ENCODE measurements at regions not wholly inside any gene's neighbourhood (a gene's known extent, or its start where the extent isn't known, plus 50 kb on each side); places are given as distances from the start of the nearest gene placed in this dataset.

DNA sequence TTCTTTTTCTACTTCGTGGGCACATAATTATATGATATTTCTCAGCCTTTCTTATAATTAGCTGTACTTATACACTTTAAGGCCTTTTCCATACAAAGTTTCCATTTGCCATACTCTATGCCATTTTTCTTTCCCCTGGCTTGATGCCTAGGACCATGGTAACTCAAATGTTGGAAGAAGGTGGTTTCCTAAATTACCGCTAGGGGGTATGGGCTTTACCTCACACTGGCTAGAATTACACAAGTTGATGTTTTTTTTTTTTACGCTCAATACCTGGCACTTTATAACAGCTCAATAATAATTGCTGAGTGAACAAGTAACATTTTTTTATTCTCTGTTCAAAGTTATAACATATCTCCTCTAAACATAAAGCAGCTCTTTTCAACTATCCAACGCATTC, 306.8 kb upstream of the LRFN5 start:
- Histone ChIP-seq H3K9me3 (no peaks in the 10 kb centered on the region), H3K27ac (no peak overlapping the region), H3K4me1 (no peaks in the 10 kb centered on the region), H3K27me3 (replicated peaks in 1 of 7) (no peaks in the 10 kb centered on the region), H3K4me3 (no peak overlapping the region), H3K36me3 (no peaks in the 10 kb centered on the region)
- intact Hi-C loops (cut with DNase I; ENCODE audit: low total_unique reads): no loop called here
- TF ChIP-seq, protein P1, sequence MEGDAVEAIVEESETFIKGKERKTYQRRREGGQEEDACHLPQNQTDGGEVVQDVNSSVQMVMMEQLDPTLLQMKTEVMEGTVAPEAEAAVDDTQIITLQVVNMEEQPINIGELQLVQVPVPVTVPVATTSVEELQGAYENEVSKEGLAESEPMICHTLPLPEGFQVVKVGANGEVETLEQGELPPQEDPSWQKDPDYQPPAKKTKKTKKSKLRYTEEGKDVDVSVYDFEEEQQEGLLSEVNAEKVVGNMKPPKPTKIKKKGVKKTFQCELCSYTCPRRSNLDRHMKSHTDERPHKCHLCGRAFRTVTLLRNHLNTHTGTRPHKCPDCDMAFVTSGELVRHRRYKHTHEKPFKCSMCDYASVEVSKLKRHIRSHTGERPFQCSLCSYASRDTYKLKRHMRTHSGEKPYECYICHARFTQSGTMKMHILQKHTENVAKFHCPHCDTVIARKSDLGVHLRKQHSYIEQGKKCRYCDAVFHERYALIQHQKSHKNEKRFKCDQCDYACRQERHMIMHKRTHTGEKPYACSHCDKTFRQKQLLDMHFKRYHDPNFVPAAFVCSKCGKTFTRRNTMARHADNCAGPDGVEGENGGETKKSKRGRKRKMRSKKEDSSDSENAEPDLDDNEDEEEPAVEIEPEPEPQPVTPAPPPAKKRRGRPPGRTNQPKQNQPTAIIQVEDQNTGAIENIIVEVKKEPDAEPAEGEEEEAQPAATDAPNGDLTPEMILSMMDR (IDR thresholded peaks at IDR 0.05 in 8 of 11, conservative IDR thresholded peaks at IDR 0.05 in 3 of 11): no peak
- TF ChIP-seq POLR2AphosphoS5 (IDR thresholded peaks at IDR 0.05) (no peak), POLR2A (IDR thresholded peaks at IDR 0.05) (no peak)
- WGBS, 5 donors: 73 to 84% (median 80%) methylated on average over 4 of the region's 4 CpGs
- no peak for DNase-seq

DNA sequence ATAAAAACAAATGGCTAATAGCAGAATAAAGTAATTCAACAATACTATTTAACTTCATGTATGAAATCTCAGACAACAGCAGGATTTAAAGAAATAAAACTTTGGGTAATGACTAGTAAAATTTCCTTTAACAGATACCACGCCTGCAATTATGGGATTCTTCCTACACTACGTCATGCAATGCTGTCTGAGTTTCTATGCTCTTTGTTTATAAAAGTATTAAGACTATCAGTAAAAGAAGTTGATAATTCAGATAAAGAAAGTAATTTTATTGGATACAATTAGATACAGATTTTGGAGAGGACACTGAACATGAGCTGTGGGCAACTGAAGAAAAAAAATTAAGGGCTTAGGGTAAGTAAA, 308.4 kb upstream of the LRFN5 start:
- Histone ChIP-seq H3K27ac (no peak overlapping the region), H3K4me3 (no peak overlapping the region), H3K36me3 (no peaks in the 10 kb centered on the region), H3K9me3 (no peaks in the 10 kb centered on the region), H3K27me3 (replicated peaks in 1 of 7) (no peaks in the 10 kb centered on the region), H3K4me1 (no peaks in the 10 kb centered on the region)
- TF ChIP-seq POLR2A (IDR thresholded peaks at IDR 0.05) (no peak), POLR2AphosphoS5 (IDR thresholded peaks at IDR 0.05) (no peak)
- TF ChIP-seq, protein P1 (IDR thresholded peaks at IDR 0.05 in 8 of 11, conservative IDR thresholded peaks at IDR 0.05 in 3 of 11): no peak
- 77 to 91% (median 80%) methylated on average over 2 of the region's 2 CpGs for WGBS, 5 donors
- DNase-seq: no peak
- intact Hi-C loops (cut with DNase I; ENCODE audit: low total_unique reads): no loop called here

DNA sequence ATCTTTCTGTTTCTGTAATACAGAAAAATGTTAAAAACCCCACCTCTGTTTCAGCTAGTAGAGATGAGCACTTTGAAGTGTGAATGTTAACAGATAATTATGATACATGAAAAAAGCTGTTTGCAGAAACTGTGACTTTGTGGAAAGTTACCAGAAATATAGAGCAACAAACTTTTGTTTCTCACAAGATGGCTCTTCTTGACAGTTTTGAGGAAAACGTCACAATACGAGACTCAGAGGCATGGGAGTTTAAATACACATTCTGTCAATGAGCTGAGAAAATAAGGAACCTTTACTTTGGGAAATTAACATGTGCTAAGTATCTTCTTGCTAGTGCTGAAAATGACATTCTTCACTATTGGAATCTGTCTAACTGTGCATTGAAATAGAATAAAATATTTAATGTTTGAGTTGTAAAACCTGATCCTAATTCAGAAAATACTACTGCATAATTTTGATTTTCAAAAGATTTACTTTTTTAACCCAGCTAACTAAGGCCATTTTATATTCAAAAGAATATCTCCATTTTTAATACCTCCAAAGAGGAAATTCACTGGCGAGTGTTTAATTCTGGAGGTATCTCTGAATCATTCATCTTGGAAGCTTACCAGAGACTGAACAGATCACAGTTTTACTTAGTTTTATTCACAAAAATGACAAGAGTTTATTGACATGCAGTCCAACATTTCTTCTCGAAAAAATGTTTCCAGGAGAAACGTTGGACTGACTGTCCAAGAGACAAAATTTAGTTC, 308.9 kb upstream of the LRFN5 start:
- Histone ChIP-seq H3K4me1 (no peaks in the 10 kb centered on the region), H3K9me3 (no peaks in the 10 kb centered on the region), H3K36me3 (no peaks in the 10 kb centered on the region), H3K27me3 (replicated peaks in 1 of 7) (no peaks in the 10 kb centered on the region), H3K4me3 (no peak overlapping the region), H3K27ac (no peak overlapping the region)
- intact Hi-C loops (cut with DNase I; ENCODE audit: low total_unique reads): no loop called here
- WGBS, 5 donors: 49 to 64% (median 59%) methylated on average over 5 of the region's 5 CpGs
- DNase-seq: no peak
- TF ChIP-seq, protein P1 (IDR thresholded peaks at IDR 0.05 in 8 of 11, conservative IDR thresholded peaks at IDR 0.05 in 3 of 11): no peak
- TF ChIP-seq POLR2A (IDR thresholded peaks at IDR 0.05): no peak
- no peak for TF ChIP-seq POLR2AphosphoS5 (IDR thresholded peaks at IDR 0.05)

DNA sequence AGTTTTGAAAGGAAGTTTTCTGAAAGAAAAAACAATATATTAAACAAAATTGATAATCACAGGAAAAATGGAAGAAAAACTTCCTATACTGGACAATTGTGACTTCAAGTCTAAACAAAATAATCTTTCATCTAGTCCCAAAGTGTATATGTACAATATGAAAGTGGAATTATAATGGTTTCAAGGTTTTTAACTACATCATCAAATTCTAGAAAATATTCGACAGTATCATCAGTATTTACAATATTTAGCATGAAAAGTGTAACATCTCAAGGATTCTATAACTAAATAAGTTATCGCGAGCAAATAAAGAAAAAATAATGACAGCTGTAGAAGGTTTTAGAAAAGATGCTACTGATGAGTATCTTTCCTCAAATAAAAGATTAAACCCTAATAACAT, 310.9 kb upstream of the LRFN5 start:
- Histone ChIP-seq H3K27ac (no peak overlapping the region), H3K4me1 (no peaks in the 10 kb centered on the region), H3K9me3 (no peaks in the 10 kb centered on the region), H3K4me3 (no peak overlapping the region), H3K27me3 (replicated peaks in 1 of 7) (no peaks in the 10 kb centered on the region), H3K36me3 (no peaks in the 10 kb centered on the region)
- no peak for TF ChIP-seq POLR2A (IDR thresholded peaks at IDR 0.05)
- no peak for TF ChIP-seq POLR2AphosphoS5 (IDR thresholded peaks at IDR 0.05)
- TF ChIP-seq, protein P1 (IDR thresholded peaks at IDR 0.05 in 8 of 11, conservative IDR thresholded peaks at IDR 0.05 in 3 of 11): no peak
- WGBS, 5 donors: 80 to 90% (median 88%) methylated on average over 3 of the region's 3 CpGs
- intact Hi-C loops (cut with DNase I; ENCODE audit: low total_unique reads): no loop called here
- no peak for DNase-seq
